ENCODE measurements at regions not wholly inside any gene's neighbourhood (a gene's known extent, or its start where the extent isn't known, plus 50 kb on each side); places are given as distances from the start of the nearest gene placed in this dataset.

DNA sequence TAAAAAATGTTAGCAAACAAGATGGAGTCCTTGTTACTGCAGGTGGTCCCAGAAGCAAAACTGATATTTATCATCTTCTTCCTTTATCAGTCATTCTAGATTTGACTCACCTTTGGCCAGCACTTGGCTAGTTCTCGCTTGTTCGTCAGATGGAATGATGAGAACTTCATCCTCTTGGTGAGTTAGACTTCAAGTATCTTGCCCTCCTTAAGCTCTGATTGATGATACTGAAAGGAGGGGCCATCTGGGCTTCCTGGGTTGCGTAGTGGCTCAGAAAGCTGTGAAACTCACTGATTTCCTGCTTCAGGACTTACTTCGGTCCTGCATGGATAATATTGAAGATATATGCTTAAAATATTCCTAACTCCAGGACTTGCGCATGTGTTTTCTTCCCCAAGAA is 1248.2 kb upstream of the CDH9 start:
- WGBS, result 60% methylated on average over 5 of the region's 5 CpGs
- H3K4me1 ChIP-seq, result no peaks in the 10 kb centered on the region
- TF ChIP-seq CTCF (IDR thresholded peaks at IDR 0.05) (no peak), POLR2AphosphoS5 (IDR thresholded peaks at IDR 0.05) (no peak), EP300 (IDR thresholded peaks at IDR 0.05) (no peak), POLR2A (IDR thresholded peaks at IDR 0.05) (no peak)
- no peak overlapping the region for H3K4me3 ChIP-seq
- H3K27ac ChIP-seq, result no peak overlapping the region
- H3K36me3 ChIP-seq, result no peaks in the 10 kb centered on the region
- no peaks in the 10 kb centered on the region for H3K9me3 ChIP-seq
- no peaks in the 10 kb centered on the region for H3K27me3 ChIP-seq
- DNase-seq (ENCODE audit: low spot score in 2 of 2), result no peak

DNA sequence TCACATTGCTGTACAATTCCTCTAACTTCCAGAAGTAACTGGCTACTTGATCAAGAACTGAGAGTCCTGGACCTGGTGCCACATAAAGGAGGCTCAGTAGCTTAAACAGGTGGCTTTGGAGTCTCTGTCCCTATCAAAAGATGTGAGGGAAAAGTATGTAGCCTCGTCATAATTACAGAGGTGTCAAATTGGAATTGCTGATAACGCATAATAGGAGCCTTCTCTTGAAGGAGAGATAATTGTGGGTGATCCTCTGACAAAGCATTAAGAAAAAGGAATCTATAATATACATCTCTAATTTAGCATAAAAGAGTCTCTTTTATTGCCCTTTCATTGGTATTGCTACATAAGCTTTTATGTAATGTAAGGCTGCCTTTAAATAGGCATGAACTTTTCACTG is 1246.4 kb upstream of the CDH9 start:
- TF ChIP-seq CTCF (IDR thresholded peaks at IDR 0.05) (no peak), EP300 (IDR thresholded peaks at IDR 0.05) (no peak), POLR2A (IDR thresholded peaks at IDR 0.05) (no peak), POLR2AphosphoS5 (IDR thresholded peaks at IDR 0.05) (no peak)

GRCh38 chr5:28281351-28281750 is 1243.0 kb upstream of the CDH9 start:
- H3K27ac ChIP-seq, result no peak overlapping the region
- WGBS, result 55% methylated on average over 3 of the region's 3 CpGs
- no peak overlapping the region for H3K4me3 ChIP-seq
- no peaks in the 10 kb centered on the region for H3K4me1 ChIP-seq
- TF ChIP-seq POLR2AphosphoS5 (IDR thresholded peaks at IDR 0.05), result no peak
- no peak for TF ChIP-seq EP300 (IDR thresholded peaks at IDR 0.05)
- TF ChIP-seq CTCF (IDR thresholded peaks at IDR 0.05), result no peak
- no peak for TF ChIP-seq POLR2A (IDR thresholded peaks at IDR 0.05)
- H3K9me3 ChIP-seq, result no peaks in the 10 kb centered on the region
- H3K36me3 ChIP-seq, result no peaks in the 10 kb centered on the region
- DNase-seq (ENCODE audit: low spot score in 2 of 2), result no peak
- H3K27me3 ChIP-seq, result no peaks in the 10 kb centered on the region

More for the DNA sequence above, 1246.4 kb upstream of the CDH9 start:
- Histone ChIP-seq H3K9me3 (no peaks in the 10 kb centered on the region), H3K36me3 (no peaks in the 10 kb centered on the region), H3K27ac (no peak overlapping the region), H3K4me1 (no peaks in the 10 kb centered on the region), H3K27me3 (no peaks in the 10 kb centered on the region), H3K4me3 (no peak overlapping the region)
- 82% methylated on average over 2 of the region's 2 CpGs for WGBS
- no peak for DNase-seq (ENCODE audit: low spot score in 2 of 2)

- 71% methylated on average over 4 of the region's 4 CpGs for WGBS
Observed at GRCh38 chr5:28275931-28276330, 1237.5 kb upstream of the CDH9 start.

DNA sequence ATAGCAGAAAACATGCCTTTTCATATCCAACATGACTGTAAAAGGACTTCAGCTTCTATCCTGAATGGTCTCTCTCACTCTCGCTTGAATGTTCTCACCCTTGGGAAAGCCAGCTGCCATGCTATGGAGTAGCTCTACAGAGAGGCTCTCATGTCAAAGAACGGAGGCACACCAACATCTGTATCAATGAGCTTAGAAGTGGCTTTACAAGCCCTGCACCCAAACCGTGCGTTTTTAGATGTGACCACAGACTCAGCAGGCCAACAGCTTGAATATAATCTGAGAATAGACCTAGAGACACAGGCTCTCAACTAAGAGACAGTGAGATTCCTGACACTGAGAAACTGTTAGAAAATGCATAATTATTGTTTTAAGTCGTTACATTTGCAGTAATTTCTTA is 1231.6 kb upstream of the CDH9 start:
- H3K27me3 ChIP-seq, result no peaks in the 10 kb centered on the region
- H3K4me1 ChIP-seq, result no peaks in the 10 kb centered on the region
- H3K27ac ChIP-seq, result no peak overlapping the region
- no peak overlapping the region for H3K4me3 ChIP-seq
- peaks cover 10% of the 10 kb centered on the region for H3K9me3 ChIP-seq
- TF ChIP-seq EP300 (IDR thresholded peaks at IDR 0.05) (no peak), POLR2A (IDR thresholded peaks at IDR 0.05) (no peak), POLR2AphosphoS5 (IDR thresholded peaks at IDR 0.05) (no peak), CTCF (IDR thresholded peaks at IDR 0.05) (no peak)
- DNase-seq (ENCODE audit: low spot score in 2 of 2), result no peak
- H3K36me3 ChIP-seq, result no peaks in the 10 kb centered on the region
- WGBS, result 79% methylated on average over 5 of the region's 5 CpGs

More at GRCh38 chr5:28275931-28276330, 1237.5 kb upstream of the CDH9 start:
- DNase-seq (ENCODE audit: low spot score in 2 of 2), result no peak
- H3K36me3 ChIP-seq, result no peaks in the 10 kb centered on the region
- peaks cover 14% of the 10 kb centered on the region for H3K9me3 ChIP-seq
- H3K4me1 ChIP-seq, result no peaks in the 10 kb centered on the region
- no peaks in the 10 kb centered on the region for H3K27me3 ChIP-seq
- no peak overlapping the region for H3K4me3 ChIP-seq
- TF ChIP-seq POLR2A (IDR thresholded peaks at IDR 0.05), result no peak
- no peak overlapping the region for H3K27ac ChIP-seq

- 80% methylated on average over 2 of the region's 2 CpGs for WGBS
- Histone ChIP-seq H3K36me3 (no peaks in the 10 kb centered on the region), H3K27ac (no peak overlapping the region), H3K4me1 (no peaks in the 10 kb centered on the region), H3K27me3 (no peaks in the 10 kb centered on the region), H3K9me3 (no peaks in the 10 kb centered on the region), H3K4me3 (no peak overlapping the region)
- no peak for DNase-seq (ENCODE audit: low spot score in 2 of 2)
- TF ChIP-seq EP300 (IDR thresholded peaks at IDR 0.05) (no peak), POLR2A (IDR thresholded peaks at IDR 0.05) (no peak)
Observed at GRCh38 chr5:28265877-28266276, 1227.5 kb upstream of the CDH9 start.
